OCI-LY1 (cell line): ENCODE measurements at regions not wholly inside any gene's neighbourhood (a gene's known extent, or its start where the extent isn't known, plus 50 kb on each side); places are given as distances from the start of the nearest gene placed in this dataset.

Source experiments
- H2AFZ ChIP-seq: fragments of 200-600 bp; sonication (generic), shearing (Covaris generic); 2 replicates; pipeline ENCODE4 v1.6.0; 2014; ENCODE audit warnings: antibody characterized with exemption, mild to moderate bottlenecking, low read length
- H3F3A ChIP-seq: fragments of 200-600 bp; sonication (generic), shearing (Covaris generic); 2 replicates; pipeline ENCODE4 v1.6.0; 2014; ENCODE audit warnings: mild to moderate bottlenecking, antibody characterized with exemption, low read length, moderate library complexity; ENCODE audit not compliant: insufficient read depth
- H3K27ac ChIP-seq: fragments of 200-600 bp; sonication (generic); 2 replicates; pipeline ENCODE4 v1.5.1; 2014; ENCODE audit warnings: low read length, mixed run types, mild to moderate bottlenecking, low read depth; ENCODE audit not compliant: poor library complexity, severe bottlenecking
- H3K27me3 ChIP-seq: fragments of 200-600 bp; sonication (generic); 2 replicates; pipeline ENCODE4 v1.6.0; 2014; ENCODE audit warnings: antibody characterized with exemption, mild to moderate bottlenecking, low read length, moderate library complexity; ENCODE audit not compliant: insufficient read depth
- H3K36me3 ChIP-seq: fragments of 200-600 bp; sonication (generic); 2 replicates; pipeline ENCODE4 v1.6.1; 2014; ENCODE audit warnings: mild to moderate bottlenecking, antibody characterized with exemption, low read length, moderate library complexity, mixed read lengths; ENCODE audit not compliant: insufficient read depth
- H3K4me1 ChIP-seq: fragments of 200-600 bp; sonication (generic); 2 replicates; pipeline ENCODE4 v1.5.1; 2014; ENCODE audit warnings: mild to moderate bottlenecking, low read length, moderate library complexity; ENCODE audit not compliant: insufficient read depth, severe bottlenecking
- H3K4me2 ChIP-seq: fragments of 200-600 bp; sonication (generic), shearing (Covaris generic); 2 replicates; pipeline ENCODE4 v1.6.1; 2014; ENCODE audit warnings: low read length
- H3K4me3 ChIP-seq: fragments of 200-600 bp; sonication (generic); 2 replicates; pipeline ENCODE4 v1.5.1; 2014; ENCODE audit warnings: low read length, low read depth, mild to moderate bottlenecking, mixed read lengths; ENCODE audit not compliant: poor library complexity, severe bottlenecking
- H3K79me2 ChIP-seq: fragments of 200-600 bp; shearing (Covaris generic); 2 replicates; pipeline ENCODE4 v1.6.1; 2016; ENCODE audit warnings: mixed run types, low read length, mixed read lengths; ENCODE audit not compliant: insufficient read depth
- H3K9ac ChIP-seq: fragments of 200-600 bp; sonication (generic), shearing (Covaris generic); 2 replicates; pipeline ENCODE4 v1.6.1; 2014; ENCODE audit warnings: mild to moderate bottlenecking, low read length, mixed read lengths
- H3K9me2 ChIP-seq: fragments of 200-600 bp; sonication (generic), shearing (Covaris generic); 2 replicates; pipeline ENCODE4 v1.6.1; 2014; ENCODE audit warnings: low read depth, mild to moderate bottlenecking, low read length, mixed read lengths
- H3K9me3 ChIP-seq: fragments of 200-600 bp; shearing (Covaris generic); 2 replicates; pipeline ENCODE4 v1.6.1; 2014; ENCODE audit warnings: low read length, mixed read lengths
- H4K20me1 ChIP-seq: fragments of 200-600 bp; sonication (generic), shearing (Covaris generic); 2 replicates; pipeline ENCODE4 v1.6.0; 2016; ENCODE audit warnings: mild to moderate bottlenecking, low read length; ENCODE audit not compliant: insufficient read depth
- CTCF ChIP-seq: fragments of 200-600 bp; sonication (generic), shearing (Covaris generic); IDR thresholded peaks from 2 replicates; pipeline ENCODE4 v1.5.1; 2017; ENCODE audit warnings: mild to moderate bottlenecking, antibody characterized with exemption, low read length, moderate library complexity, mixed read lengths
- EZH2 ChIP-seq: fragments of 200-600 bp; sonication (generic), shearing (Covaris generic); IDR thresholded peaks from 2 replicates; pipeline ENCODE4 v1.8.0; 2017; ENCODE audit warnings: borderline replicate concordance, mixed run types, mild to moderate bottlenecking, antibody characterized with exemption, low read length, moderate library complexity, mixed read lengths

GRCh38 chr1:190616235-190616634 lies 138.6 kb upstream of the BRINP3 start:
- no peak for TF ChIP-seq CTCF
- TF ChIP-seq EZH2: no peak
- no peak overlapping the region for H2AFZ ChIP-seq
- H3K4me1 ChIP-seq: no peaks in the 10 kb centered on the region
- H3K9ac ChIP-seq: no peak overlapping the region
- H3K27ac ChIP-seq: no peak overlapping the region
- H3K9me2 ChIP-seq: no peaks in the 10 kb centered on the region
- H3K4me2 ChIP-seq: no peak overlapping the region
- H3K4me3 ChIP-seq: no peak overlapping the region
- H3F3A ChIP-seq: no peaks in the 10 kb centered on the region
- no peaks in the 10 kb centered on the region for H4K20me1 ChIP-seq
- no peaks in the 10 kb centered on the region for H3K36me3 ChIP-seq
- no peaks in the 10 kb centered on the region for H3K27me3 ChIP-seq
- H3K9me3 ChIP-seq: no peaks in the 10 kb centered on the region
- no peaks in the 10 kb centered on the region for H3K79me2 ChIP-seq

- Histone ChIP-seq H3K27ac (no peak overlapping the region), H4K20me1 (no peaks in the 10 kb centered on the region), H3K36me3 (no peaks in the 10 kb centered on the region), H3K9me2 (no peaks in the 10 kb centered on the region), H3K27me3 (no peaks in the 10 kb centered on the region), H3K4me3 (no peak overlapping the region), H3K9me3 (no peaks in the 10 kb centered on the region), H3K4me1 (no peaks in the 10 kb centered on the region), H3F3A (no peaks in the 10 kb centered on the region), H3K9ac (no peak overlapping the region), H3K79me2 (no peaks in the 10 kb centered on the region), H2AFZ (no peak overlapping the region), H3K4me2 (no peak overlapping the region)
- TF ChIP-seq EZH2 (no peak), CTCF (no peak)
These were observed 142.1 kb upstream of the BRINP3 start for GRCh38 chr1:190619724-190620123.

- Histone ChIP-seq H3K4me3 (no peak overlapping the region), H3K4me1 (no peaks in the 10 kb centered on the region)
These were observed 155.8 kb upstream of the BRINP3 start for GRCh38 chr1:190633488-190633887.

More at GRCh38 chr1:190633488-190633887, 155.8 kb upstream of the BRINP3 start:
- no peaks in the 10 kb centered on the region for H3K9me3 ChIP-seq
- H4K20me1 ChIP-seq: no peaks in the 10 kb centered on the region
- H3K9ac ChIP-seq: no peak overlapping the region
- no peak overlapping the region for H3K27ac ChIP-seq
- no peak overlapping the region for H2AFZ ChIP-seq
- H3K4me2 ChIP-seq: no peak overlapping the region
- H3K36me3 ChIP-seq: no peaks in the 10 kb centered on the region
- TF ChIP-seq EZH2 (no peak), CTCF (peak; percentile 13; the same call in 1 of the 2 replicates)
- H3K27me3 ChIP-seq: no peaks in the 10 kb centered on the region
- H3F3A ChIP-seq: no peaks in the 10 kb centered on the region
- H3K9me2 ChIP-seq: no peaks in the 10 kb centered on the region
- H3K79me2 ChIP-seq: no peaks in the 10 kb centered on the region
